Upper lobe of left lung (tissue), 4 donors: ENCODE measurements at regions not wholly inside any gene's neighbourhood (a gene's known extent, or its start where the extent isn't known, plus 50 kb on each side); places are given as distances from the start of the nearest gene placed in this dataset.

ENCODE experiments used
- POLR2A ChIP-seq, 4 donors: fragments of 450-650 bp; IDR thresholded peaks; one replicate each; pipeline ENCODE4 v1.5.1; 2016 to 2017; ENCODE audit warnings: antibody characterized with exemption in 4 of 4, mild to moderate bottlenecking in 2 of 4
- POLR2AphosphoS5 ChIP-seq, 2 donors: sonication (generic); formaldehyde crosslinking; IDR thresholded peaks; one replicate each; pipeline ENCODE4 v1.5.1; 2017; ENCODE audit warnings: antibody characterized with exemption in 2 of 2

GRCh38 chr2:145043399-145043834, 523.5 kb upstream of the ZEB2 start:
- TF ChIP-seq POLR2AphosphoS5 (IDR thresholded peaks at IDR 0.05), result no peak
- TF ChIP-seq POLR2A (IDR thresholded peaks at IDR 0.05), result no peak
